HG03378 (cell line): ENCODE measurements at regions not wholly inside any gene's neighbourhood (a gene's known extent, or its start where the extent isn't known, plus 50 kb on each side); places are given as distances from the start of the nearest gene placed in this dataset.
"Not testable (repeated sequence)": the region's sequence is repeated elsewhere in the genome, so short reads cannot be mapped to it uniquely, and the experiment has no call there.

Source experiments
- ATAC-seq: cut with Tn5 transposase; IDR thresholded peaks from one replicate; pipeline ENCODE4 v1.9.1; 2021; ENCODE audit warnings: mild to moderate bottlenecking, moderate library complexity; ENCODE audit not compliant: unreplicated experiment

GRCh38 chr2:128591861-128592822 is 273.5 kb upstream of the HS6ST1 start:
- no peak for ATAC-seq

GRCh38 chr2:128593518-128593878 is 274.8 kb upstream of the HS6ST1 start:
- ATAC-seq: no peak

- no peak for ATAC-seq
Observed at GRCh38 chr2:128593879-128594650, 275.4 kb upstream of the HS6ST1 start.

GRCh38 chr2:128594651-128594910 is 275.9 kb upstream of the HS6ST1 start:
- ATAC-seq: no peak

GRCh38 chr2:128594953-128595677 is 276.4 kb upstream of the HS6ST1 start:
- ATAC-seq: no peak

- ATAC-seq: no peak
Observed at GRCh38 chr2:128595763-128596395, 277.2 kb upstream of the HS6ST1 start.

GRCh38 chr2:128596396-128597120 is 277.9 kb upstream of the HS6ST1 start:
- ATAC-seq: no peak

GRCh38 chr2:128597121-128597762 is 278.6 kb upstream of the HS6ST1 start:
- ATAC-seq: no peak

GRCh38 chr2:128598260-128598659 is 279.6 kb upstream of the HS6ST1 start:
- not testable (repeated sequence) for ATAC-seq

- ATAC-seq: no peak
Observed at GRCh38 chr2:128598862-128599441, 280.3 kb upstream of the HS6ST1 start.

GRCh38 chr2:128599700-128600099 is 281.0 kb upstream of the HS6ST1 start:
- ATAC-seq: no peak

GRCh38 chr2:128600581-128601297 is 282.1 kb upstream of the HS6ST1 start:
- ATAC-seq: no peak

- ATAC-seq: no peak
Observed at GRCh38 chr2:128601298-128602037, 282.8 kb upstream of the HS6ST1 start.

- no peak for ATAC-seq
Observed at GRCh38 chr2:128602038-128602698, 283.5 kb upstream of the HS6ST1 start.

- ATAC-seq: no peak
Observed at GRCh38 chr2:128602699-128603101, 284.0 kb upstream of the HS6ST1 start.

- no peak for ATAC-seq
Observed at GRCh38 chr2:128603411-128603924, 284.8 kb upstream of the HS6ST1 start.

- no peak for ATAC-seq
Observed at GRCh38 chr2:128604045-128604444, 285.4 kb upstream of the HS6ST1 start.
